Left renal cortex interstitium (tissue), 4 donors: ENCODE measurements at regions not wholly inside any gene's neighbourhood (a gene's known extent, or its start where the extent isn't known, plus 50 kb on each side); places are given as distances from the start of the nearest gene placed in this dataset.

ENCODE experiments used
- DNase-seq, 4 donors: peaks; one replicate each; pipeline ENCODE4 v3.0.0-alpha.2; 2013; ENCODE audit warnings: low read depth in 4 of 4, low spot score in 2 of 4, missing footprints in 1 of 4

GRCh38 chr2:60329225-60329624, 224.2 kb downstream of the BCL11A start:
- DNase-seq = no peak

GRCh38 chr2:60324536-60324935, 228.9 kb downstream of the BCL11A start:
- no peak for DNase-seq

GRCh38 chr2:60321816-60322215, 231.6 kb downstream of the BCL11A start:
- no peak for DNase-seq

- no peak for DNase-seq
Observed at GRCh38 chr2:60320724-60321123, 232.7 kb downstream of the BCL11A start.

GRCh38 chr2:60319031-60319547, 234.4 kb downstream of the BCL11A start:
- DNase-seq = no peak

GRCh38 chr2:60318544-60318943, 234.9 kb downstream of the BCL11A start:
- no peak for DNase-seq

GRCh38 chr2:60317844-60318243, 235.6 kb downstream of the BCL11A start:
- no peak for DNase-seq

- no peak for DNase-seq
Observed at GRCh38 chr2:60317034-60317386, 236.4 kb downstream of the BCL11A start.

- no peak for DNase-seq
Observed at GRCh38 chr2:60316381-60317033, 236.9 kb downstream of the BCL11A start.

GRCh38 chr2:60313470-60314172, 239.8 kb downstream of the BCL11A start:
- DNase-seq = no peak

GRCh38 chr2:60312618-60313017, 240.8 kb downstream of the BCL11A start:
- no peak for DNase-seq

GRCh38 chr2:60311524-60311923, 241.9 kb downstream of the BCL11A start:
- no peak for DNase-seq

GRCh38 chr2:60309941-60310660, 243.4 kb downstream of the BCL11A start:
- DNase-seq = no peak

GRCh38 chr2:60309336-60309735, 244.1 kb downstream of the BCL11A start:
- no peak for DNase-seq

- no peak for DNase-seq
Observed at GRCh38 chr2:60306267-60306861, 247.1 kb downstream of the BCL11A start.

- no peak for DNase-seq
Observed at GRCh38 chr2:60303680-60304079, 249.8 kb downstream of the BCL11A start.

- DNase-seq = no peak
Observed at GRCh38 chr2:60302377-60303126, 250.9 kb downstream of the BCL11A start.

- DNase-seq = no peak
Observed at GRCh38 chr2:60301726-60302125, 251.7 kb downstream of the BCL11A start.

- DNase-seq = no peak
Observed at GRCh38 chr2:60299179-60299578, 254.3 kb downstream of the BCL11A start.

- no peak for DNase-seq
Observed at GRCh38 chr2:60298006-60298696, 255.3 kb downstream of the BCL11A start.
